ENCODE measurements at regions not wholly inside any gene's neighbourhood (a gene's known extent, or its start where the extent isn't known, plus 50 kb on each side); places are given as distances from the start of the nearest gene placed in this dataset.

- WGBS, 5 donors = 75 to 88% (median 83%) methylated on average over 7 of the region's 7 CpGs
- Histone ChIP-seq H3K9me3 (peaks cover 0 to 11% (median 0%) of the 10 kb centered on the region in 8 donors), H3K27ac (peak overlapping the region in 1 of 8 donors; percentile 34), H3K4me1 (peaks cover 12 to 48% (median 34%) of the 10 kb centered on the region in 6 donors), H3K4me3 (no peak overlapping the region), H3K27me3 (replicated peaks in 1 of 7) (no peaks in the 10 kb centered on the region), H3K36me3 (peaks cover 0 to 28% (median 0%) of the 10 kb centered on the region in 6 donors)
- intact Hi-C loops (cut with DNase I; ENCODE audit: low total_unique reads) = no loop called here
- DNase-seq = no peak
- TF ChIP-seq POLR2AphosphoS5 (IDR thresholded peaks at IDR 0.05) (peak in 1 of 3 donors; percentile 67), CTCF (IDR thresholded peaks at IDR 0.05 in 8 of 11, conservative IDR thresholded peaks at IDR 0.05 in 3 of 11) (no peak), POLR2A (IDR thresholded peaks at IDR 0.05) (no peak)
Measured at GRCh38 chr5:149432376-149432775, 53.3 kb upstream of the IL17B start.

GRCh38 chr5:149429839-149430721 lies 51.0 kb upstream of the IL17B start:
- TF ChIP-seq CTCF (IDR thresholded peaks at IDR 0.05 in 8 of 11, conservative IDR thresholded peaks at IDR 0.05 in 3 of 11) (peak in 3 of 11 experiments; percentile 12 to 26 (median 15)), POLR2A (IDR thresholded peaks at IDR 0.05) (no peak), POLR2AphosphoS5 (IDR thresholded peaks at IDR 0.05) (peak; percentile 60 to 76 (median 73))
- H3K27me3 ChIP-seq (replicated peaks in 1 of 7) = no peaks in the 10 kb centered on the region
- peak overlapping the region in 7 of 8 donors; percentile 56 to 76 (median 72) for H3K27ac ChIP-seq
- H3K4me1 ChIP-seq = peaks cover 12 to 70% (median 34%) of the 10 kb centered on the region in 6 donors
- H3K36me3 ChIP-seq = peaks cover 0 to 51% (median 0%) of the 10 kb centered on the region in 6 donors
- intact Hi-C loops (cut with DNase I; ENCODE audit: low total_unique reads) = no loop called here
- WGBS, 5 donors = 22 to 40% (median 28%) methylated on average over 15 of the region's 15 CpGs
- peak; percentile 83 for DNase-seq
- peak overlapping the region in 1 of 8 donors; percentile 31 for H3K4me3 ChIP-seq
- H3K9me3 ChIP-seq = peaks cover 0 to 11% (median 0%) of the 10 kb centered on the region in 8 donors

Small RNA genes lying in the stretch of these regions (microRNA-seq; reads per million reads assigned to microRNA genes)
- gene MIR145 = 7,118 to 10,041 (median 8,915) reads per million in 3 donors

Small RNA genes lying in the stretch of these regions (small RNA-seq; reads per million reads assigned to genes)
- 0 reads per million in 4 donors for gene MIR145
